ENCODE measurements at regions not wholly inside any gene's neighbourhood (a gene's known extent, or its start where the extent isn't known, plus 50 kb on each side); places are given as distances from the start of the nearest gene placed in this dataset.

DNA sequence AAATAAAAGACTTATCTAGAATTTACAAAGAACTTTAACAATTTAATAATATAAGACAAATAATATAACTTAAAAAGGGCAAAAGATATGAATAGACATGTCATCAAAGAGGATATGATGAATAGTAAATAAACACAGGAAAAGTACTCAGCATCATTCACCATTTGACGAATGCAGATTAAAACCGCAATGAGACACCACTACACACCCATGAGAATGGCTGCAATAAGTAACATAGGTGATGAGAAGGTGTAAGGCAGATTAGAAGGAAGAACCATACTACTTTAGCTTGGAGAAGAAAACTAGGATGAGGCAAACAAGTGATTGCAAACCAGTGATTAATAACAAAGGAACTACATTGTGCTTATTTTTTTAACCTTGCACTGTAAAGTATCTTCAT lies 152.0 kb downstream of the CYRIA start:
- intact Hi-C loops (cut with DNase I), result no loop called here
- DNase-seq (ENCODE audit: low spot score), result no peak

DNA sequence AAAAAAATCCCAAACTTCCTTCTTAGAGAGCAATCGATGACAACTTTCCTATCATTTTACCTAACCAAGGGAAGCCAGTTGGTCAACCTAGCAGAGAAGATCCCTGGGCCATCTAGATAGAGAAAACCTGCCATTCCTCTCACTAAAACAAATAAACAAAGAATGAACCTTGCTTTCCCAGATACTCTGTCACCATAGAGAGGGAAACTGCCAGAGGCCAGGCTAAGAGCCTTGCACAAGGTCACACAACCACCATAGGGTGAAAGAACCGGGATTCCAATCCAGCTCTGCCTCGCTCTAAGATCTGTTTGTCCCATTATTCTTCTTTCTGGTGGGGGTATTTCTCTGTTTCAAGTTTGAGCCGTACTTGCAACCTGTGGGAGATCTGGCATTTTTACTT lies 154.6 kb downstream of the CYRIA start:
- no peak for DNase-seq (ENCODE audit: low spot score)
- intact Hi-C loops (cut with DNase I), result no loop called here

DNA sequence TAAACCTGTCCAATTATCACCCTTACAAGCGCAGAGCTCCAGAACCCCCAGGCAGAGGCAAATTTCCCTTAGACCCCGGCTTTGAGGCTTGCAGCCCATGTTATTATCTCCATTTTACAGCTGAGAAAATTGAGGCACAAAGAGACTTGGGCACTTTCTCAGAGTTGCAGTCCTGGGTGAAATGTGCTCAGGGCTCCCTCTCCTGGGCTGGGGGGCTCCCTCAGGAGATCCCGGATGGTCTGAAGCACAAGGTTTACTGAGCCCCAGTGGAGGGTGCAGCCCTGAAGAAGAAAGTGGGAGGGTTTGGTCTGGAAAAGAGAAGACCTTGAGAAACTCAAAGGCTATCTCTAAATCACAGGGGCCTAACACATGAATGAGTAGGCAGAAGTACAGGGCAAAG lies 156.6 kb downstream of the CYRIA start:
- no peak for DNase-seq (ENCODE audit: low spot score)
- intact Hi-C loops (cut with DNase I), result loop anchor here (5.0 kb wide), 2 partner anchors 572 to 872 kb away; no protein-coding TSS in a partner anchor

DNA sequence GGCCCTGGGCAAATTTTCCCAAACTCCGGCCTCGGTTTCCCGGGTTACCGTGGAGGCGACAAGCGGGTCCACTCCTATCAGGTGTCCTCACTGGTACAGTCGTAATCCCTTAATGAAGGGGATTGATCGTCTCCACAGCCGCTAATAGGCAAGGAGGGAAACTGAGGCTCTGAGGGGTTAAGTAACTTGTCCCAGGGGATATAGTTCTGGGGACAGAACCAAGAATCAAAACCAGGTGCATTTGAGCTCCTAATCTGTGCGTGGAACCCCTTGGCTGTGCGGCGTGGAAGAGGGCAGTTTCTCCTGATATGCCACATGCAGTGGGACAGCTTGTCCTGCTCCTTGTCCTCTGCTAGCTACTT lies 157.2 kb downstream of the CYRIA start:
- DNase-seq (ENCODE audit: low spot score), result no peak
- intact Hi-C loops (cut with DNase I), result loop anchor here (5.0 kb wide), 2 partner anchors 571 to 871 kb away; no protein-coding TSS in a partner anchor

DNA sequence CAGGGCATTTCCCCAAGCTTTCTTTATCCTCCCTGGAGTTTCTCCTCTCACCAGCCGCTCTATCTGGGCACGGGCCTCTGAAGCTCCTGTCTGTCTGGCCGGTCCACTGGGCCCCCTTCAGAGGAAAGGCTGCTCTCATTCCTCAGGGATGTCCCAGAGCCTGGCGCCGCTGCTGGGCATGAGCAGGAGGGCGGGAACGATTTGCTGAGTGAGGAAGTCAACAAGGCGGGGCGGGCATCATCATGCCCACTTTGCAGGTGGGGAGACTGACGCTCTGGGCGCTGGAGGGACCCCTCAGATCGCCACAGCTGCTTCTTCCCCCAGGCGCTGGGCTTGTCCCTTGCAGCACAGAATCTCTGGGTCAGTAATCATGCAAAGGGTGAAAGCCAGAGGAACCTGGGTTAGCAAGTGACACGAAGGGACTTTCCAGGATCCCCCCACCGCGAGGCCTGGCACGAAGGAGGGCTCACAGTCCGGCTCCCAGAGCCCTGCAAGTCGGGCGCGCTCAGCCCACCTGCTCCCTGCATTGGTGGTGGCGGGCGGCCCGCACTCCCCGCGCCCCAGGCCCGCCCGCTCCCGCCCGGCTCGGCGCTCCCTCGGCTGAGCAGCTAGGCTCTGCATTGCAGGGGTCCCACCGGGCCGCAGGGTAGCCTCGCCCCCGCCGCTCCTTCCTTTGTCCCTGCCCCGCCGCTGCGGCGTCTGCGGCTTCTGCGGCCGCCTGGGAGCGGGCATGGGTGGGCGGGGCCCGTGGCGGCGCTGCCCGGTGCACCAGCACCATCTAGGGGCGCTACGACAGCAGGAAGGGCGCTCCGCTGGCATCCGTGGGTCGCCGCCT lies 157.8 kb downstream of the CYRIA start:
- no peak for DNase-seq (ENCODE audit: low spot score)
- intact Hi-C loops (cut with DNase I), result loop anchor here (5.0 kb wide), 2 partner anchors 571 to 871 kb away; no protein-coding TSS in a partner anchor

DNA sequence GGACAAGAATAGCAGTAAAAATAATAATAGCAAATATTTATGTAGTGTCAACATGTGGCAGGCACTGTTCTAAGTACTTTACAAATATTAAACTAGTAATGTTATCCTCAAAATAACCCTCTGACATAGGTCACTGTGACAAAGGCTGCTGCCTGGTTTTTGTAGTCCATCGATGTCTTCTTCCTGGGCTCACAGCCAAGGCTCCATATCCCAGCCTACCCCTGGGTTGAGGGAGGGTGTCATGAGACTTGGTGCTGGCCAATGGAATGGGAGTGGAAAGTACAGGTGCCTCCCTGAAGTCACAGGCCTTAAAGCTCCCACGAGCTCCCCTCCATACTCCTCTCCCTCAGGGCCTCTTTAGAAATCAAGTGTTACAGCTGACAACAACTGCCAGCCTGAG lies 159.3 kb downstream of the CYRIA start:
- intact Hi-C loops (cut with DNase I), result loop anchor here (5.0 kb wide), 2 partner anchors 569 to 869 kb away; no protein-coding TSS in a partner anchor
- DNase-seq (ENCODE audit: low spot score), result no peak

DNA sequence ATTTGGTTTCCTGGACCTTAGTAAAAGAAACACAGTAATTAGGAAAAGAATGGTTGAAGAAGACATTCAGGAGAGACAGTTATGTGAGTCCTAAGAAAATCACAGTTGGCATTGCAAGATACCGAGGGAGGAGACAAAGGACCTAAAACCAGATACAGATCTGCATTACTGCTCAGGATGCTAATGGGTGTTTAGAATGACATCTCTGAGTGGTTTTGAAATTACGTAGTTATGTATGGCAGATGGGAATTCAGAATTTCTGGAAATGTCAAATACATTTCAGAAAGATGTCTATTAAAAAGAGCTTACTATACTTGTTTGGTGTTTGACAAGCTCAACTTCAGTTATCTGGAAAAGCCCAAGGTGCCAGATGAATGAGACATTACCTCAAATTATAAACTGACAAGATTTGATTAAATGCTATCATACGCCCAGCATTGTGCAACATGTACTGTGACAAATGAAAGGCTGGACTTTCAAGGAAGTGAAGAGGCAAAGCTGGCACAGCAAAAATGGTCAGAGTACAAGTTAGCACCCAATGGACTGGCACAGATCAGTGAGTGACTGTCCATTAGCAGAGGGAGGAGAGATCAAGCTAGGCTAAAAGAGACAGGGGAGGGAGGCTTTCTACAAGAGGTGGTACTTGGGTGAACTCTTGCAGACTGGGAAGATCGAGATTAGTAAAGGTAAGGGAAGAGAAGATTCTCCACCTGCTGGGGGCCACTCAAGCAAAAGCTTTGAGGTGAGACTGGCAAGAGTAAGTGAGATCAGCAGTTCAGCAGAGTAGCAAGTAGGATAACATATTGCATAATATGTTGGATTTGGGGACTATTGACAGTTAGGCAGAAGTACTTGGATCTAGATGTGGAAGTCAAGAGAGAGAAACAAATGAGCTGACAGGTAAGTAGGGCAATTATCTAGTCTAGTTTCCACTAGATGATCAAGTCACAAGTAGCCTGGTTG lies 168.9 kb downstream of the CYRIA start:
- no peak for DNase-seq (ENCODE audit: low spot score)
- intact Hi-C loops (cut with DNase I), result no loop called here

DNA sequence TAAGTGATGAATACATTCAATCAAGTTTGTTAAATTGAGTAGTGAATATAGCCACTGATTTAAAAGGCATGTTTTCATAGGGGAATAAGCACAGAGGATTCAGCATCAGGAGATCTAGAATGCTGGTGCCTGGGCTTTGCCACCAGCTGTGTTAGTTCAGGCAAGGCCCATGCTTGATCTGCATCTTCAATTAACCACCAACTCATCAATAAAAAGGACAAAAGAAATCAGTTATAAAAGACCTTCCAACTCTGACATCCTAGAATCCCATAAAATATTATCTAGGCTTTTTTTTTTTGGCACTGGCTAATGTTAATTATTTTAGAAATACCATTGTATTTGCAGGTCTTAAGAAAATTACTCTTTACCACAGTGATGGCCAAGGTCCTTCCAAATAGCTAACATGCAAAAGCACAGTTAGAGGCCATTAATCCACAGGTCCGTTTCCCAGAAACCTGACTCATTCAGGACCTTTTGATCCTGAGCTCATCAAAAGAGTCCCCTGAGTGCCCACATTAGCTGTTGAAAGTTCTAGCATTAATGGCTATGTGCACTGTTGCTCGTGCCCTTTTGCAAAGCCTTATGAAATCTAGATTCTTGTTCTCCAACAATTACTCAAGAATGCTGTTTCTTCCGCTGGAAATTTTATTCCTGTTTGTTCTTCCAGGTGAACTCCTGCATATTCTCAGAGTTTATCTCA lies 170.0 kb downstream of the CYRIA start:
- no peak for DNase-seq (ENCODE audit: low spot score)
- intact Hi-C loops (cut with DNase I), result no loop called here

DNA sequence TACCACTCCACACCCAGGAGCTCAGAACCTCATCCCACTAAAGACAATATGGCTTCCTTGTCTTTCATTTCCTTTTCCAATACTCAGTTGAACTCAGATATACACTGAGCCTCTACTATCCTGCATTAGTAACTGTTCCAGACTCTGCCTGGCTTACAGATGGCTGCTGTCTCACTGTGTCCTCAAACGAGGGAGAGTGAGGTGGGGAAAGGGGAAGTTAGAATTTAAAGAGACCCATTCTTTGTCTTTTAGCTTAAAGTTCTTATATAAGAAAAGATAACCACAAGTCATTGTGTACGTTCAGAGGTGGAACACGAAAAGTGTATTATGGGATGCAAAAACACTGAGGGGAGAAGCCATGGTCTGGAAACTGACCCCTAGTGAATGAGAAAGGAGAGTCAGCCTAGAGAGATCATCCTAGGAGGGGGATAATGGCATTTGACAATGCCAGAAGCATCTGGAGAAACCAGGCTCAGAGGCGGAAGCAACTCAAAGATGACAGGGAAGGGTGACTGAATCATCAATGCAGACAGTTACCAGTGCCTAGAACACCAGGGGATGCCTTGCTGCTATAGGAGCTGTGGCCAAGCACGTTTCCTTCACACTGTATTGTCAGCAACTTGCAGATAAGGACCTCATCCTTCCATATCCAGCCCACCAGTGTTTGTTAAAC lies 170.7 kb downstream of the CYRIA start:
- DNase-seq (ENCODE audit: low spot score), result no peak
- intact Hi-C loops (cut with DNase I), result no loop called here

DNA sequence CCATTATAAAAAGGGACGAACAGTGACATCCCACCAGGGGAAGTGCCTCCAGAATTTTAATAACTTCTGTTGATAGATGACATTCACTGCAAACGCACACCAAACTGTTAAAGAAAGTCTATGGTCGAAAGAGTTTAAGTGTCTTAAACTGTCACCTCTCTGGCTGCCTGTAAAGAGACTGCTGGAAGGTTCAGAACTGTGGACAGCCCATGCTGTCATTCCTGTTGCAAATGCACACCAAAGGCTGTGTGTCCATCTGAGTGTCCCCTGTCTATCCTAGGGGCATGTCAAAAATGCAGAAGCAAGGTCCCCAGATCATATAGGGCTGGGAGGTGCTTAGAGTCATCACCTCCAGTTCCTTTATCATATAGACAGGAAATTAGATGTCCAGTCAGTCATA lies 171.8 kb downstream of the CYRIA start:
- DNase-seq (ENCODE audit: low spot score), result no peak
- intact Hi-C loops (cut with DNase I), result no loop called here

DNA sequence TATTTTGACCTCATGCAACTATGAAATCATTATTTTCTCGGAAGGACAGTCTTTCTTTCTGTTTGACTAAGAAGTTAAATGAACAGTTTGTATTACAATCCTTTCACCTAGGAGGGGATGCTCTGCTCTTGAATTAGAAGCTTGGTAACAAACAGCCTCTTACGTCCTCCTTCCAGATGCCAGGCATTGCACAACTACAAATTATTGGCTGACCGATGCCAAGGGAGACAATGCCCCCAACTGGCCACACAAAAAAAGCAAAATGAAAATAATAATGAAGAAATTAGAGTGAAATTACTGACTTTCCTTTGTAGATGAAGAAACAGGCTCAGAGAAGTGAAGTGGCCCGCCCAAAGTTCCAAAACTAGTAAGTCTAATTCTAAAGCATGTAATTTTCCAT lies 177.9 kb downstream of the CYRIA start:
- intact Hi-C loops (cut with DNase I), result loop anchor here (1.0 to 5.0 kb wide), 2 partner anchors 548 to 850 kb away; no protein-coding TSS in a partner anchor
- no peak for DNase-seq (ENCODE audit: low spot score)

DNA sequence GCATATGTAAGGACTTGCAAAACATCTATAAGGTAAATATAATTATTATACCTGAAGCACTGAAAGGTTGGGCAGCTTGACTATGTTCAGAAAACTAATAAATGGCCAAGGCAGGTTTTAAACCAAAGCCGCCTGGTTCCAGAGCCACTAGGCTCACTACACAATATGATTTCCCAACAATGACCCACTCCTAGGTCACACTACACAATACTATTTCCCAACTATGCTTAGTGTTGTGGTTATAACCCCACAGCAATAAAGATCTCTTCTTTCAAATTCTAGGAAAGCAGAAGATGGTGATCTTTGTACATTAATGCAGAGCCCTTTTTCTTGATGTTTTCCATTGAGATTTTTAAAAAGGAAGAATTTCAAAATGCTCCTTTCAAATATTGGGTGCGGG lies 180.4 kb downstream of the CYRIA start:
- intact Hi-C loops (cut with DNase I), result loop anchor here (5.0 kb wide), 1 partner anchor 848 kb away; no protein-coding TSS in a partner anchor
- DNase-seq (ENCODE audit: low spot score), result no peak

DNA sequence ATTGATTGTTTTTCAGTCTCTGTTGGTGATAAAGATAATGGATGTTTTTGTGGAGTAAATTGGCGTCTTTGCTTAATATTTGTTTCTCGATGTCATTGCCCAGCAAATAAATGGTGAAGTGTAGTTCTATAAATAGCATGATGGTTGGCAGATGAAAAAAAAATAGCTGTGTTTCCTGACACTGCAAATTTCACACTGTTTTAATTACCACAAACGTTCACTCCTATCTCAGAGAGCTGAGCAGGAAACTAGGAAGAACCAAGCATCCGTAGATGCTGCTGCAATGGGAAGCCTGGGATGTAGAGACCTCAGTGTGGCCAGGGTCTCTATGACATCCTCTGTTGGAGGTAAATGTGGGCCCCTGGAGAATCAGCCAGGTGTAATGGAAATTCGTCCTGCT lies 183.2 kb downstream of the CYRIA start:
- intact Hi-C loops (cut with DNase I), result no loop called here

DNA sequence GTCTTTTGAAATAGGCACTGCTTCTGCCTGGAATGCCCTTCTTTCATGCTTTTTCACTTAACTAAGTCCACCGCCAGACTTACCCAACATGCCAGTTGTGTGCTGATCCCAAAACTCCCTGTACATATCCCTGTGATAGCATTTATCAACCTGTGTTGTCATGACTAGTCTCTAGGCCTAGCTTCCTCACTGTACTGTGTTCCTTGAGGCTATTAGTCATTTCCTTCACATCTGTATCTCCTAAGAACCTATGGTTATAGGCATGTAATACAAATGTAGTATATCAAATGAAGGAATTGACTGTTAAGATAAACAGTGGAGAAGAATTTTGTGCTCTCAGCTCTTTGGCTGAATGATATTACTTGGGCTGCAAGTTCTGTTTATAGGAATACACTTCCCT lies 184.3 kb downstream of the CYRIA start:
- DNase-seq (ENCODE audit: low spot score), result no peak
- intact Hi-C loops (cut with DNase I), result no loop called here

More for the DNA sequence above, 183.2 kb downstream of the CYRIA start:
- DNase-seq (ENCODE audit: low spot score), result no peak

DNA sequence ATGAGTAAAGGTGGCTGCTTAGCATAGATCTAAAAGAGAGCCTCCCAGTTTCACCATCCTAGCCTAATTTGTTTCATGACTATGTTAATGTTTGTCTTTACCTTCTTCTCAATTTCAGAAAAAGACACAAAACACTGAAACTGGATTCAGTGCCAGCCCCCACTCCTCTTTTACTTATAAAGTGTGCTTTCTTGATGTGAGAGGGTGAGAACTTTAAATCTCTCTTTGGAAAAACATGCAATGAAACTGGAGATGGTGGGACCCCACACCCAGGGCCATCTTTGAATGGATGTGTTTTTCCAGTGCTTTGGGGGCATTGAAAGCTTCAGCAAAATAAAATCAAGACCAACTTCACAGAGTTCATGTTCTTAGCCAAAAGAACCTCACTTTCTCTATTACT lies 185.9 kb downstream of the CYRIA start:
- no peak for DNase-seq (ENCODE audit: low spot score)
- intact Hi-C loops (cut with DNase I), result no loop called here

DNA sequence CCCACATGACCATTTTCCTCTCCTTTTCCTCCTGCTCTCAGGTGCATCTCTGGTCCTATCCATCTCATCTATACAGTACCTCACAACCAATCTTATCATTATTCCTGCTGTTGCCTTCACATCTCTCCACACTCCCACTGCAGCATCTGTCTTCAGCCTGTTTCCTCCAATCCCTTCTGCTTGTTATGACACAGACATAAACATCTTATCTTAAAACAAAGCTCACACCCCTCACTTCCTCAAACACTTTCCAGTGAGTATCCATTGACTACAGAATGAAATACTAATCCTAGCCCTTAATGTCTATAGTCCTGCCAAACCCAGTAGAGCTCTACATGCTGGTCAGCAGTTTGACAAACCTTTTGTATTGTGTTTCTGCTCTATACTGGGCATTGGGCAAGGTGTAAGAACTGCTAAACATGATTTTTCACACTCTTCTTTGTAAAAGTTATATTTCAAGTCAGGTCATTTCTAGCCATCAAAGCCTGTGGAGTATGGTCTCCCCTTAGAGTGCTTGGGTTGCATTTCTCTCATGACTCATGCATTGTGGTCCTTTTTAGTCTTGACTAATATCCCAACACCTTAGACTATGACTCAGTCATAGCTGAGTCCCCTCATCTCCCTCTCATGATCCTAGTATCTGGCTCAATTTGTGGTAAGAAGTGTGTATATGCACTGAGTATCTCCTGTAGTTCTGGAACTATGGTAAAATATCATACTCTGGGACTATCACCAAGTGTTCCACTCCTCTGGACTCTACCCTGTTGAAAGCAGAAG lies 187.0 kb downstream of the CYRIA start:
- intact Hi-C loops (cut with DNase I), result no loop called here

DNA sequence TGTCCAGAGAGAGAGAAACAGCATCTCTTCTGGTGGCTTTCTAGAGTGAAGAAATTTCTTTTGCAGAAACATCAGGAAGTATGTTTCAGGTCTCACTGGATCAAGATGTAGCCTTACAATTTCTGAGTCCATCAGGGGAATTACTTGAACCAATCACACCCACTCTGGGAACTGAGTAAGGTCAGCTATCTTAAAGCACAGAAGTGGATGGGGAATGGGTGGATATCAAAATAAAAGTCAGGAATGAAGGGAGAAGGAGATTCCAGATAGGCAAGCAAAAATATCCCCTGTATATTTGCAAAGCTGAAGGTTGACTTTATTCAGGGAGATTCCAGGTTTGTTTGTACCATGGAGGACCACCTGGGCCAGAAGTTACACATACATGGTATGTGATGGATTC lies 188.0 kb downstream of the CYRIA start:
- no peak for DNase-seq (ENCODE audit: low spot score)
- intact Hi-C loops (cut with DNase I), result no loop called here

More for the DNA sequence above, 187.0 kb downstream of the CYRIA start:
- no peak for DNase-seq (ENCODE audit: low spot score)

DNA sequence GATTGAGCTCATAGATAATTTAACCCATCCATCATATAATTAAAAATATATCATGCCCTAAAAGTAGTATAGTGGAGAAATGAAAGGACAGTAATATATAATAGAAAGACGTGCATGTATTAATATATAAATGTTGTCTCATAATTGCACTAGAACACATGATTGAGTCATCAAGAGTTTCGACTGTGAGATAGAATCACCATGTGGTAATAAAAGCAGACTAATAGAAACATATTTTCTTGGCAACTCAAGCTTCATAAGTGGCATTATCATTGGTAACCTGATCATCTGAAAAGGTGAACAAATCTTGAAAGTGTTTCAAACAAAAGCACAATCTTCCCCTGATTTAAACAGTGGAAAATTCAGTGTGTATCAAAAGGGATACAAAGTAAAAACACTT lies 188.8 kb downstream of the CYRIA start:
- intact Hi-C loops (cut with DNase I), result no loop called here
- DNase-seq (ENCODE audit: low spot score), result no peak

Measured in cardiac septum (tissue), 1 donor.